ENCODE measurements at regions not wholly inside any gene's neighbourhood (a gene's known extent, or its start where the extent isn't known, plus 50 kb on each side); places are given as distances from the start of the nearest gene placed in this dataset.
"Not testable (repeated sequence)": the region's sequence is repeated elsewhere in the genome, so short reads cannot be mapped to it uniquely, and the experiment has no call there.

GRCh38 chr4:54427826-54428225 lies 198.7 kb downstream of the PDGFRA start:
- Histone ChIP-seq H3K4me3 (ENCODE audit: low read depth, low read length) (no peak overlapping the region), H3K27ac (ENCODE audit: low read depth) (no peak overlapping the region), H3K4me1 (ENCODE audit: insufficient read depth) (no peaks in the 10 kb centered on the region), H3K36me3 (ENCODE audit: insufficient read depth) (no peaks in the 10 kb centered on the region)
- DNase-seq (ENCODE audit: extremely low spot score) = no peak
- WGBS = 65% methylated on average over 2 of the region's 2 CpGs

DNA sequence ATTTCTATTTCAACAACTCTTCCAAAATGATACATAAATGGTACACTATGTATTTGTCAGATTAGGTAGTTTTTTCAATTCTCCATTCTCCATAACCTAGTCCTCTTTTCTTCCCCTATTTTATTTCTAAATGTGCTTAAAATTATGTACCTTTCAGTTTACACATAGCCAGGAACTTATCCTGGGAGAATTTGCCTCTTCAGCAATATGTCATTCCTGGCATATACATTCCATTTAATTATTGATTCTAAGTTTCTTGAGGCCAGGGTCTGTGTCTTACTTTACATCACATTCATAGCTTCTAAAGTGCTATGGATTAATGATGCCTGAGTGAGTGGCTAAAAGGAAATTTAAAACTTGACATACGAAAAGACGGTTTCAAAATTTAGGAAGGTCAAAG lies 199.8 kb downstream of the PDGFRA start:
- H3K27ac ChIP-seq (ENCODE audit: low read depth) = no peak overlapping the region
- H3K4me1 ChIP-seq (ENCODE audit: insufficient read depth) = no peaks in the 10 kb centered on the region
- no peak for DNase-seq (ENCODE audit: extremely low spot score)
- H3K4me3 ChIP-seq (ENCODE audit: low read depth, low read length) = no peak overlapping the region
- H3K36me3 ChIP-seq (ENCODE audit: insufficient read depth) = no peaks in the 10 kb centered on the region
- 85% methylated on average over 2 of the region's 2 CpGs for WGBS

GRCh38 chr4:54433686-54434085 lies 204.6 kb downstream of the PDGFRA start:
- DNase-seq (ENCODE audit: extremely low spot score) = no peak
- H3K4me1 ChIP-seq (ENCODE audit: insufficient read depth) = no peaks in the 10 kb centered on the region
- no peak overlapping the region for H3K27ac ChIP-seq (ENCODE audit: low read depth)
- WGBS = 58% methylated on average over 3 of the region's 3 CpGs
- no peaks in the 10 kb centered on the region for H3K36me3 ChIP-seq (ENCODE audit: insufficient read depth)
- no peak overlapping the region for H3K4me3 ChIP-seq (ENCODE audit: low read depth, low read length)

DNA sequence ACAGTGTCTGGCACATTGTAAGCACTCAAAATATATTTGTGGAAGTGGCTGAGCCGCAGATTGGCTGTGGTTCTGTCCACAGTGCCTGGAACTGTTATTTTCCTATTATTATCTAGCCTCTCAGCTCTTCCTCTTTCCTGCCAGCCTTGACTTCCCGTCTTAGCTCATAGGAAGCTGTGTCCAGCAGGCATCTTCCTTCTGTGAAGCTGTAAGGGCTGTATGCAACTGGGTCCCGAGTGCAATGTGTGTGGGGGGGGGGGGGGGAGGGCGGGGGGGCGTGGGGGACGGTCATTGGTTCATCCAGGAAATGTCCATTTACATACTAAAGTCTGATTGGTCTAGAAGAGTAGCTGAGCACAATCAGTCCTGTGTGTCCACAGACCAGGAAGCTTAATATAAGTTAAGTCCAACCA lies 210.7 kb downstream of the PDGFRA start:
- no peak for DNase-seq (ENCODE audit: extremely low spot score)
- whole genome bisulfite sequencing = 31% methylated on average over 6 of the region's 6 CpGs
- Histone ChIP-seq H3K4me3 (ENCODE audit: low read depth, low read length) (no peak overlapping the region), H3K27ac (ENCODE audit: low read depth) (no peak overlapping the region), H3K36me3 (ENCODE audit: insufficient read depth) (no peaks in the 10 kb centered on the region), H3K4me1 (ENCODE audit: insufficient read depth) (no peaks in the 10 kb centered on the region)

GRCh38 chr4:54440394-54441136 lies 211.5 kb downstream of the PDGFRA start:
- H3K4me3 ChIP-seq (ENCODE audit: low read depth, low read length) = no peak overlapping the region
- H3K27ac ChIP-seq (ENCODE audit: low read depth) = no peak overlapping the region
- DNase-seq (ENCODE audit: extremely low spot score) = no peak
- WGBS = 16% methylated on average over 7 of the region's 7 CpGs
- no peaks in the 10 kb centered on the region for H3K36me3 ChIP-seq (ENCODE audit: insufficient read depth)
- no peaks in the 10 kb centered on the region for H3K4me1 ChIP-seq (ENCODE audit: insufficient read depth)

GRCh38 chr4:54445866-54446265 lies 211.9 kb upstream of the KIT start:
- H3K36me3 ChIP-seq (ENCODE audit: insufficient read depth) = no peaks in the 10 kb centered on the region
- no peak overlapping the region for H3K4me3 ChIP-seq (ENCODE audit: low read depth, low read length)
- no peak for DNase-seq (ENCODE audit: extremely low spot score)
- no peak overlapping the region for H3K27ac ChIP-seq (ENCODE audit: low read depth)
- no peaks in the 10 kb centered on the region for H3K4me1 ChIP-seq (ENCODE audit: insufficient read depth)

GRCh38 chr4:54446581-54446980 lies 211.2 kb upstream of the KIT start:
- 37% methylated on average over 1 of the region's 1 CpG for WGBS
- Histone ChIP-seq H3K4me1 (ENCODE audit: insufficient read depth) (no peaks in the 10 kb centered on the region), H3K27ac (ENCODE audit: low read depth) (no peak overlapping the region), H3K36me3 (ENCODE audit: insufficient read depth) (no peaks in the 10 kb centered on the region), H3K4me3 (ENCODE audit: low read depth, low read length) (no peak overlapping the region)
- DNase-seq (ENCODE audit: extremely low spot score) = no peak

- Histone ChIP-seq H3K36me3 (ENCODE audit: insufficient read depth) (no peaks in the 10 kb centered on the region), H3K4me3 (ENCODE audit: low read depth, low read length) (no peak overlapping the region), H3K4me1 (ENCODE audit: insufficient read depth) (no peaks in the 10 kb centered on the region), H3K27ac (ENCODE audit: low read depth) (no peak overlapping the region)
- 71% methylated on average over 2 of the region's 2 CpGs for WGBS
- DNase-seq (ENCODE audit: extremely low spot score) = no peak
These were observed 210.5 kb upstream of the KIT start for GRCh38 chr4:54447304-54447703.

GRCh38 chr4:54449999-54450398 lies 207.8 kb upstream of the KIT start:
- no peak overlapping the region for H3K27ac ChIP-seq (ENCODE audit: low read depth)
- H3K36me3 ChIP-seq (ENCODE audit: insufficient read depth) = no peaks in the 10 kb centered on the region
- no peaks in the 10 kb centered on the region for H3K4me1 ChIP-seq (ENCODE audit: insufficient read depth)
- H3K4me3 ChIP-seq (ENCODE audit: low read depth, low read length) = no peak overlapping the region
- no peak for DNase-seq (ENCODE audit: extremely low spot score)
- WGBS = 96% methylated on average over 5 of the region's 5 CpGs

DNA sequence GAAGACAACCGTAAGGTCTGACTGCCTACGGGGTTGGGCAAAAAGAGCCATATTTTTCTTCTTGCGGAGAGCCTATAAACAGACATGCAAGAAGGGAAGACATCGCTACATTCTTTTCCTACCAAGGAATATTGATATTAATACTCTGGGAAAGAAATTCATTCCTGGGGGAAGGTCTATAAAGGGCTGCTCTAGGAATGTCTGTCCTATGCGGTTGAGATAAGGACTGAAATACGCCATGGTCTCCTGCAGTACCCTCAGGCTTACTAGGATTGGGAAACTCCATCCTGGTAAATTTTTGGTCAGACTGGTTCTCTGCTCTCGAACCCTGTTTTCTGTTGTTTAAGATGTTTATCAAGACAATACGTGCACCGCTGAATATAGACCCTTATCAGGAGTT lies 190.8 kb upstream of the KIT start:
- H3K4me1 ChIP-seq (ENCODE audit: insufficient read depth); DNase-seq (ENCODE audit: extremely low spot score); H3K27ac ChIP-seq (ENCODE audit: low read depth); H3K4me3 ChIP-seq (ENCODE audit: low read depth, low read length); H3K36me3 ChIP-seq (ENCODE audit: insufficient read depth): not testable (repeated sequence)
- WGBS = 82% methylated on average over 9 of the region's 9 CpGs

DNA sequence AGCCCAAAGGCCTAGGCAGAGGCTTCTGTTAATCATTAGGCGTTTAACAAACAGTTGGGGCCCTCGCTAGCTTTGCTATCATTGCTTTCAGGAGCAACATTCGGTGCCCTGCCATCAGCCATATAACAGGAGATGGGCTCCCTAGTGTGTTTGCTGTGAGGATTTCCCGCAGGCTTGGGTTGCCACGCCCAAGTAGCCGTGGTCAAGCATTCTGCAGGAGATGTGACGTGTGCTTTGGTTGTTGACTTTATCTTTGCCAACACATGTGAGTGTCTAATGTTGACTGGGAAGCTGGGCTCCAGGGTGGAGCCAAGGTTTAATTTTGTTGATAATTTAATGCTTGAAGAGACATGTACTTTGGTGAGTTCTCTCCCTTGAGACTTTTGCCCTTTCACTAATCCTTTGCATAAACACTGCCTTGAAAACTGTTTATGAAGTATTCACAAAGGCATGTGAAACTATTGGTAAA lies 184.6 kb upstream of the KIT start:
- Histone ChIP-seq H3K27ac (ENCODE audit: low read depth) (no peak overlapping the region), H3K36me3 (ENCODE audit: insufficient read depth) (no peaks in the 10 kb centered on the region), H3K4me3 (ENCODE audit: low read depth, low read length) (no peak overlapping the region), H3K4me1 (ENCODE audit: insufficient read depth) (no peaks in the 10 kb centered on the region)
- DNase-seq (ENCODE audit: extremely low spot score) = no peak
- 58% methylated on average over 7 of the region's 7 CpGs for WGBS

GRCh38 chr4:54473798-54474197 lies 184.0 kb upstream of the KIT start:
- WGBS = 79% methylated on average over 6 of the region's 6 CpGs
- no peak for DNase-seq (ENCODE audit: extremely low spot score)
- H3K4me3 ChIP-seq (ENCODE audit: low read depth, low read length) = no peak overlapping the region
- no peaks in the 10 kb centered on the region for H3K4me1 ChIP-seq (ENCODE audit: insufficient read depth)
- H3K27ac ChIP-seq (ENCODE audit: low read depth) = no peak overlapping the region
- no peaks in the 10 kb centered on the region for H3K36me3 ChIP-seq (ENCODE audit: insufficient read depth)

DNA sequence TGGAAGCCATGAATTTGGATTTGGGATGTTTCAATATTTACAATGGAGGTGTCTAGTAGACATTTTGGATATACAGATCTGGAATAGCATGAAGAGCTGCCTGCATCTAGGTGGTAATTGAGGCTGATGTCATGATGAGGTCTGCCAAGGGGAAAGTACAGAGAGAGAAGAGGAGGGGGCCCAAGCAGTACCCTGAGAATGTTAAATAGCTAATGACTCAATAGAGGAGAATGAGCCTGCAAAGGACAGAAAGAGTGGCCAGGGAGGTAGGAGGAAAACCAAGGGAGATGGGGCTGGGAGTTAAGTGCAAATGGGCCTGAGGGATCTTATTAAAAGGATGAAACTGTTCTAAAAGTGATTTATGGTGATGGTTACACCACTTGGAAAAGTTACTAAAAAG lies 182.2 kb upstream of the KIT start:
- no peak for DNase-seq (ENCODE audit: extremely low spot score)
- Histone ChIP-seq H3K4me1 (ENCODE audit: insufficient read depth) (no peaks in the 10 kb centered on the region), H3K36me3 (ENCODE audit: insufficient read depth) (no peaks in the 10 kb centered on the region), H3K4me3 (ENCODE audit: low read depth, low read length) (no peak overlapping the region), H3K27ac (ENCODE audit: low read depth) (no peak overlapping the region)

- 86% methylated on average over 6 of the region's 6 CpGs for WGBS
- H3K36me3 ChIP-seq (ENCODE audit: insufficient read depth) = no peaks in the 10 kb centered on the region
- H3K4me3 ChIP-seq (ENCODE audit: low read depth, low read length) = no peak overlapping the region
- no peak overlapping the region for H3K27ac ChIP-seq (ENCODE audit: low read depth)
- DNase-seq (ENCODE audit: extremely low spot score) = no peak
- no peaks in the 10 kb centered on the region for H3K4me1 ChIP-seq (ENCODE audit: insufficient read depth)
These were observed 175.1 kb upstream of the KIT start for GRCh38 chr4:54482529-54483200.
